ENCODE measurements at regions not wholly inside any gene's neighbourhood (a gene's known extent, or its start where the extent isn't known, plus 50 kb on each side); places are given as distances from the start of the nearest gene placed in this dataset.

GRCh38 chr13:87444135-87444534, 227.0 kb upstream of the SLITRK5 start:
- Histone ChIP-seq H3K4me2 (no peak overlapping the region), H3K9me3 (ENCODE audit: low read depth) (no peaks in the 10 kb centered on the region), H4K20me1 (ENCODE audit: insufficient read depth, poor library complexity, severe bottlenecking) (no peaks in the 10 kb centered on the region), H3K36me3 (replicated peaks; ENCODE audit: insufficient read depth, low read depth) (no peaks in the 10 kb centered on the region), H3K9me2 (replicated peaks; ENCODE audit: insufficient read depth) (no peaks in the 10 kb centered on the region), H3K4me3 (no peak overlapping the region), H3K27me3 (no peaks in the 10 kb centered on the region), H3K27ac (no peak overlapping the region), H2AFZ (no peak overlapping the region), H3K4me1 (ENCODE audit: insufficient read depth) (no peaks in the 10 kb centered on the region), H3K79me2 (no peaks in the 10 kb centered on the region)
- no peak for DNase-seq (ENCODE audit: low spot score)
- no peak for TF ChIP-seq EZH2phosphoT487 (IDR thresholded peaks at IDR 0.05; ENCODE audit: low read depth, severe bottlenecking, unreplicated experiment)
- no peak for TF ChIP-seq CTCF (IDR thresholded peaks at IDR 0.05; ENCODE audit: poor library complexity)
- no peak for TF ChIP-seq EZH2 (IDR thresholded peaks at IDR 0.05; ENCODE audit: borderline replicate concordance)
- 71% methylated on average over 2 of the region's 2 CpGs for WGBS (ENCODE audit: low lambda C conversion rate, missing lambda C conversion rate)

DNA sequence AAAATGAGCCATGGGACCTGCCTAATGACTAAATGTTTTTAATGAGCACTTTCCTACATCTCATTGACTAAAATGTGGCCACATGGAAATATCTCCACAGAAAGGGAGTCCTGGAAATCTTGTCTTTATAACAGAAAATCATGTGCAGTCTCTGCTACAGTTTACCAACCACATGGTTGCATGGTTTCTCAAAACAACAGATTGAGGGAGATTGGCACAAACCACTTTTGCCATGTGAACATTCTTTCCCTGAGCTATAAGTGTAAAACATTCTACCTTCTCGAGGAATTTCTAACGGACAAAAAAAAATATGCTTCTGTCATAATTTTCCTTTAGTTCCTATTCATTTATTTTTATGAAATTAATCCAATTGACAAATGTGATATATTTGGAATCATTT, 218.9 kb upstream of the SLITRK5 start:
- no peaks in the 10 kb centered on the region for H3K9me2 ChIP-seq (replicated peaks; ENCODE audit: insufficient read depth)
- H3K4me3 ChIP-seq, result no peak overlapping the region
- no peak overlapping the region for H3K27ac ChIP-seq
- no peaks in the 10 kb centered on the region for H4K20me1 ChIP-seq (ENCODE audit: insufficient read depth, poor library complexity, severe bottlenecking)
- no peak overlapping the region for H3K4me2 ChIP-seq
- H3K36me3 ChIP-seq (replicated peaks; ENCODE audit: insufficient read depth, low read depth), result no peaks in the 10 kb centered on the region
- H2AFZ ChIP-seq, result no peak overlapping the region
- TF ChIP-seq CTCF (IDR thresholded peaks at IDR 0.05; ENCODE audit: poor library complexity) (no peak), EZH2phosphoT487 (IDR thresholded peaks at IDR 0.05; ENCODE audit: low read depth, severe bottlenecking, unreplicated experiment) (no peak), EZH2 (IDR thresholded peaks at IDR 0.05; ENCODE audit: borderline replicate concordance) (no peak)
- H3K4me1 ChIP-seq (ENCODE audit: insufficient read depth), result no peaks in the 10 kb centered on the region
- no peaks in the 10 kb centered on the region for H3K79me2 ChIP-seq
- WGBS (ENCODE audit: low lambda C conversion rate, missing lambda C conversion rate), result 82% methylated on average over 2 of the region's 2 CpGs
- no peaks in the 10 kb centered on the region for H3K27me3 ChIP-seq
- H3K9me3 ChIP-seq (ENCODE audit: low read depth), result no peaks in the 10 kb centered on the region
- DNase-seq (ENCODE audit: low spot score), result no peak

DNA sequence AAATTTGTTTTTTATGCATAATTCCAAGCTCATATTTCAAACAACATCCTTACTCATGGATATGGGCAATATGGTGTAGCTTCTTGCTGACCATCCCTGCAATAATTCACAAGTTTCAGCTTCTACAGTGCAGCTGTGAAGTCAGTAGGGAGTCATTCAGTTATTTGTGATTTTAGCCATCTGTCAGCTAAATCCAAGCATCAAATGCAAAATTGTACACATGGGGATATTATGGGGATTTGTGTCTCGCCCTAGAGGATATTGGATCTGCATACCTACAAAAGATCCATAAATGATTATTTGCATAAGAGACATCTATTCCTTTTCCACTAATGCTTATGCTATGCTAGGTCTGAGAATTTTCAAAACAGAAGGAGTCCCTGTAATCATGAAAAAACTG, 217.9 kb upstream of the SLITRK5 start:
- Histone ChIP-seq H3K79me2 (no peaks in the 10 kb centered on the region), H3K27ac (no peak overlapping the region), H4K20me1 (ENCODE audit: insufficient read depth, poor library complexity, severe bottlenecking) (no peaks in the 10 kb centered on the region), H3K4me1 (ENCODE audit: insufficient read depth) (no peaks in the 10 kb centered on the region), H2AFZ (no peak overlapping the region), H3K4me3 (no peak overlapping the region), H3K36me3 (replicated peaks; ENCODE audit: insufficient read depth, low read depth) (no peaks in the 10 kb centered on the region), H3K9me2 (replicated peaks; ENCODE audit: insufficient read depth) (no peaks in the 10 kb centered on the region), H3K4me2 (no peak overlapping the region), H3K27me3 (no peaks in the 10 kb centered on the region), H3K9me3 (ENCODE audit: low read depth) (no peaks in the 10 kb centered on the region)
- WGBS (ENCODE audit: low lambda C conversion rate, missing lambda C conversion rate), result 59% methylated on average over 1 of the region's 1 CpG
- TF ChIP-seq CTCF (IDR thresholded peaks at IDR 0.05; ENCODE audit: poor library complexity) (no peak), EZH2phosphoT487 (IDR thresholded peaks at IDR 0.05; ENCODE audit: low read depth, severe bottlenecking, unreplicated experiment) (no peak), EZH2 (IDR thresholded peaks at IDR 0.05; ENCODE audit: borderline replicate concordance) (no peak)
- no peak for DNase-seq (ENCODE audit: low spot score)

DNA sequence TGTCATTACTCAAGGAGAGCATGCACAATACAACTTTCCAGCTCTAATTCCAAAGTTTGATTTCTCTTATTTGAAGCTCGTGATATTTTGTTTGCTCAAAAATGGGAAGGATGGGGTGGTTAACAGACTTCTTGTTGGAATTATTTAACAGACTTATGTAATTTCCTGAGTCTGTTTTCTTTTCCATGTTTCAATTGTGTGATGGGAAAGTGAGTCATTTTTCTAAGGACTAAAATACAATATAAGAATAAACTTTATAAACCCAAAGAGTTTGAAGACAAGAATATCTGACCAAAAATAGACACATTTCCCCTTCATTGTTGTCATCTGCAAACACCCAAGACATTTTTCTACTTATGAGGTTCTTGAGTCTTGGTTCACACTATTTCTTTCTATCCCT, 211.8 kb upstream of the SLITRK5 start:
- no peak overlapping the region for H3K4me2 ChIP-seq
- TF ChIP-seq CTCF (IDR thresholded peaks at IDR 0.05; ENCODE audit: poor library complexity), result no peak
- no peak for TF ChIP-seq EZH2phosphoT487 (IDR thresholded peaks at IDR 0.05; ENCODE audit: low read depth, severe bottlenecking, unreplicated experiment)
- no peak for TF ChIP-seq EZH2 (IDR thresholded peaks at IDR 0.05; ENCODE audit: borderline replicate concordance)
- H3K9me2 ChIP-seq (replicated peaks; ENCODE audit: insufficient read depth), result no peaks in the 10 kb centered on the region
- no peak overlapping the region for H3K4me3 ChIP-seq
- H3K4me1 ChIP-seq (ENCODE audit: insufficient read depth), result no peaks in the 10 kb centered on the region
- no peaks in the 10 kb centered on the region for H4K20me1 ChIP-seq (ENCODE audit: insufficient read depth, poor library complexity, severe bottlenecking)
- no peak overlapping the region for H3K27ac ChIP-seq
- no peak for DNase-seq (ENCODE audit: low spot score)
- H3K79me2 ChIP-seq, result no peaks in the 10 kb centered on the region
- no peaks in the 10 kb centered on the region for H3K9me3 ChIP-seq (ENCODE audit: low read depth)
- H3K36me3 ChIP-seq (replicated peaks; ENCODE audit: insufficient read depth, low read depth), result no peaks in the 10 kb centered on the region
- no peak overlapping the region for H2AFZ ChIP-seq
- H3K27me3 ChIP-seq, result no peaks in the 10 kb centered on the region
- WGBS (ENCODE audit: low lambda C conversion rate, missing lambda C conversion rate), result 76% methylated on average over 1 of the region's 1 CpG

Data from hepatocyte (in vitro differentiated cells).